Endothelial cell of umbilical vein (primary cell): ENCODE measurements at regions not wholly inside any gene's neighbourhood (a gene's known extent, or its start where the extent isn't known, plus 50 kb on each side); places are given as distances from the start of the nearest gene placed in this dataset.

ENCODE experiments used
- BruUV-seq: library from RNA; stranded (reverse); fragments of 400-500 nt; replicated peaks from 2 replicates; lab custom pipeline; 2021; lab: Mats Ljungman, UMichigan
- CTCF ChIA-PET: fragments of 300-600, 350-600 bp; sonication (Branson Sonifier 250); formaldehyde crosslinking; loops from one replicate; lab custom pipeline; 2021; ENCODE audit warnings: antibody characterized with exemption, inconsistent platforms; lab: Charles Lee
- POLR2A ChIA-PET: fragments of 300-600, 350-600 bp; sonication (Branson Sonifier 250); formaldehyde crosslinking; loops from one replicate; lab custom pipeline; 2021; ENCODE audit warnings: antibody characterized with exemption, inconsistent platforms; lab: Charles Lee
- DNase-seq: peaks from one replicate; pipeline ENCODE4 v3.0.0-alpha.2; 2011; ENCODE audit warnings: low read depth, low spot score
- FAIRE-seq: peaks from 2 replicates; lab custom pipeline; 2011; peaks lifted over from hg19 to GRCh38; lab: Jason Lieb, UNC
- H2AFZ ChIP-seq: 2 replicates; pipeline ENCODE4 v1.6.0; 2012; ENCODE audit warnings: low read depth, low read length, control low read depth, inconsistent platforms
- H3K27ac ChIP-seq: 2 replicates; pipeline ENCODE4 v1.5.1; 2011; ENCODE audit warnings: low read depth, mild to moderate bottlenecking, control low read depth, low read length, moderate library complexity; ENCODE audit not compliant: insufficient read depth
- H3K27me3 ChIP-seq, 2 experiments: 2 replicates each; pipeline versions ENCODE4 v1.6.0 to v1.6.1; 2011; ENCODE audit warnings: low read length in 2 of 2, mixed read lengths in 1 of 2; ENCODE audit not compliant: control insufficient read depth in 2 of 2, insufficient read depth in 2 of 2
- H3K36me3 ChIP-seq, 2 experiments: 2 replicates in 1 of 2; 3 replicates in 1 of 2; pipeline ENCODE4 v1.5.1; 2011; ENCODE audit warnings: low read length in 2 of 2, mild to moderate bottlenecking in 1 of 2, moderate library complexity in 1 of 2; ENCODE audit not compliant: control insufficient read depth in 2 of 2, insufficient read depth in 2 of 2; ENCODE audit errors: extremely low read depth in 1 of 2
- H3K4me1 ChIP-seq: 3 replicates; pipeline ENCODE4 v1.5.1; 2011; ENCODE audit warnings: mild to moderate bottlenecking, low read length; ENCODE audit not compliant: control insufficient read depth, insufficient read depth; ENCODE audit errors: extremely low read depth
- H3K4me2 ChIP-seq: 2 replicates; pipeline ENCODE4 v1.6.1; 2011; ENCODE audit warnings: low read length, control low read depth, mixed read lengths; ENCODE audit not compliant: insufficient read depth
- H3K4me3 ChIP-seq, 3 experiments: fragments of 200-600 bp in 1 of 3; sonication (generic), shearing (Covaris generic) in 1 of 3; replicated peaks in 1 of 3; 2 replicates each; pipeline ENCODE4 v1.5.1; 2011 to 2016; ENCODE audit warnings: control low read depth in 3 of 3, low read length in 3 of 3, mild to moderate bottlenecking in 2 of 3, inconsistent platforms in 1 of 3, low read depth in 1 of 3, moderate library complexity in 1 of 3; ENCODE audit not compliant: insufficient read depth in 1 of 3
- H3K79me2 ChIP-seq: 2 replicates; pipeline ENCODE4 v1.6.0; 2012; ENCODE audit warnings: low read length, inconsistent platforms; ENCODE audit not compliant: control insufficient read depth, insufficient read depth
- H3K9ac ChIP-seq: replicated peaks from 2 replicates; pipeline ENCODE3; 2011; ENCODE audit warnings: low read length, control low read depth; ENCODE audit not compliant: insufficient read depth; ENCODE audit errors: extremely low read depth
- H3K9me1 ChIP-seq: replicated peaks from 3 replicates; pipeline ENCODE4 v1.6.0; 2011; ENCODE audit warnings: mild to moderate bottlenecking, low read length; ENCODE audit not compliant: control insufficient read depth, insufficient read depth; ENCODE audit errors: extremely low read depth
- H3K9me3 ChIP-seq: replicated peaks from 2 replicates; pipeline ENCODE4 v1.5.1; 2012; ENCODE audit warnings: low read length, inconsistent platforms; ENCODE audit not compliant: control insufficient read depth, insufficient read depth
- H4K20me1 ChIP-seq: replicated peaks from 2 replicates; pipeline ENCODE3; 2011; ENCODE audit warnings: mild to moderate bottlenecking, low read length; ENCODE audit not compliant: control insufficient read depth, insufficient read depth; ENCODE audit errors: extremely low read depth
- EZH2 ChIP-seq: IDR thresholded peaks from 2 replicates; pipeline ENCODE4 v1.6.1; 2012; ENCODE audit warnings: borderline replicate concordance, low read depth, mild to moderate bottlenecking, moderate library complexity, low read length, inconsistent platforms; ENCODE audit not compliant: severe bottlenecking
- FOS ChIP-seq: IDR thresholded peaks from 2 replicates; pipeline ENCODE4 v1.6.1; 2011; ENCODE audit warnings: mild to moderate bottlenecking, low read length, moderate library complexity, borderline replicate concordance; ENCODE audit not compliant: insufficient read depth
- GATA2 ChIP-seq: IDR thresholded peaks from 2 replicates; pipeline ENCODE4 v1.7.0; 2011; ENCODE audit warnings: low read depth, mild to moderate bottlenecking, moderate library complexity, mixed read lengths, low read length; ENCODE audit not compliant: insufficient read length, insufficient read depth
- JUN ChIP-seq: IDR thresholded peaks from 2 replicates; pipeline ENCODE4 v1.6.1; 2011; ENCODE audit warnings: borderline replicate concordance, low read depth; ENCODE audit not compliant: insufficient read length, insufficient read depth
- MAX ChIP-seq: IDR thresholded peaks from 2 replicates; pipeline ENCODE4 v1.6.1; 2011; ENCODE audit not compliant: insufficient read depth, insufficient read length
- MYC ChIP-seq: IDR thresholded peaks from one replicate; pipeline ENCODE4 v1.6.1; 2011; ENCODE audit warnings: mild to moderate bottlenecking, low read depth, low read length
- POLR2A ChIP-seq: IDR thresholded peaks from 2 replicates; pipeline ENCODE4 v1.6.1; 2012; ENCODE audit warnings: low read depth, mild to moderate bottlenecking, control low read depth, low read length
- POLR2AphosphoS5 ChIP-seq: IDR thresholded peaks from 2 replicates; pipeline ENCODE4 v1.6.1; 2012; ENCODE audit warnings: low read depth, mild to moderate bottlenecking, control low read depth, low read length, moderate library complexity; ENCODE audit not compliant: insufficient read depth
- dilution Hi-C: fragments of 300-500 bp; cut with MboI; formaldehyde crosslinking; loops from one replicate; pipeline ENCODE4 v1.15.0; 2019; ENCODE audit warnings: low sequenced_read_pairs; ENCODE audit not compliant: extremely low pct_ligation_motif_present
- intact Hi-C: fragments of 100-400 bp; cut with micrococcal nuclease; formaldehyde crosslinking; loops from one replicate; pipeline ENCODE4 v1.10.0; 2022
- TF ChIP-seq, protein P1 (sequence below), 2 donors: IDR thresholded peaks; 1 replicate in 1 of 2; 2 replicates in 1 of 2; pipeline ENCODE4 v1.5.1; 2011; ENCODE audit warnings: low read length in 2 of 2, mild to moderate bottlenecking in 2 of 2, moderate library complexity in 2 of 2, control low read depth in 1 of 2, inconsistent platforms in 1 of 2, low read depth in 1 of 2; ENCODE audit not compliant: insufficient read depth in 1 of 2; ENCODE audit errors: extremely low read depth in 1 of 2

DNA sequence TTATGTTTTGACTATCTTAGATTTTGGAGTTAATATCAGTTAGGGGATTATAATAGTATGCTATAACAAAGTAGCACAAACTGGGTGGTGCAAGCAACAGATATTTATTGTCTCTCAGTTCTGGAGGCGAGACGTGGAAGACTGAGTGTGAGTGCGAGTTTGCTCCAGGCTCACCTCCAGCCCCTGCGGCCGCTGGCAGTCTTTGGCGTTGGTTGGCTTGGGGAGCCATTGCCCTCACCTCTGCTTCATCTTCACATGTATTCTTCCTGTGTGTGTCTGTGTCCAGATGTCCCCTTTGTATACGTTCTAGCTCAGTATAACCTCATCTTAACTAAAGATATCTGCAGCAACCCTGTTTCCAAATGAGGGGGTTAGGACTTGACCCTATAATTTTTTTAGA is 343.9 kb upstream of the COBL start:
- peaks cover 5% of the 10 kb centered on the region for H3K9me3 ChIP-seq
- H3K9ac ChIP-seq: no peak overlapping the region
- H2AFZ ChIP-seq: no peak overlapping the region
- no peaks in the 10 kb centered on the region for H3K9me1 ChIP-seq
- no peaks in the 10 kb centered on the region for H3K36me3 ChIP-seq
- H4K20me1 ChIP-seq: no peaks in the 10 kb centered on the region
- no peak overlapping the region for H3K4me2 ChIP-seq
- H3K27ac ChIP-seq: no peak overlapping the region
- dilution Hi-C loops (no loop called here), intact Hi-C loops (no loop called here)
- no TSS peak for BruUV-seq
- H3K4me3 ChIP-seq: no peak overlapping the region
- DNase-seq (no peak), FAIRE-seq (no peak)
- no peak for TF ChIP-seq EZH2
- no peak for TF ChIP-seq FOS
- TF ChIP-seq MAX: no peak
- TF ChIP-seq, protein P1, sequence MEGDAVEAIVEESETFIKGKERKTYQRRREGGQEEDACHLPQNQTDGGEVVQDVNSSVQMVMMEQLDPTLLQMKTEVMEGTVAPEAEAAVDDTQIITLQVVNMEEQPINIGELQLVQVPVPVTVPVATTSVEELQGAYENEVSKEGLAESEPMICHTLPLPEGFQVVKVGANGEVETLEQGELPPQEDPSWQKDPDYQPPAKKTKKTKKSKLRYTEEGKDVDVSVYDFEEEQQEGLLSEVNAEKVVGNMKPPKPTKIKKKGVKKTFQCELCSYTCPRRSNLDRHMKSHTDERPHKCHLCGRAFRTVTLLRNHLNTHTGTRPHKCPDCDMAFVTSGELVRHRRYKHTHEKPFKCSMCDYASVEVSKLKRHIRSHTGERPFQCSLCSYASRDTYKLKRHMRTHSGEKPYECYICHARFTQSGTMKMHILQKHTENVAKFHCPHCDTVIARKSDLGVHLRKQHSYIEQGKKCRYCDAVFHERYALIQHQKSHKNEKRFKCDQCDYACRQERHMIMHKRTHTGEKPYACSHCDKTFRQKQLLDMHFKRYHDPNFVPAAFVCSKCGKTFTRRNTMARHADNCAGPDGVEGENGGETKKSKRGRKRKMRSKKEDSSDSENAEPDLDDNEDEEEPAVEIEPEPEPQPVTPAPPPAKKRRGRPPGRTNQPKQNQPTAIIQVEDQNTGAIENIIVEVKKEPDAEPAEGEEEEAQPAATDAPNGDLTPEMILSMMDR (IDR thresholded peaks at IDR 0.05; ENCODE audit: extremely low read depth in 1 of 2, insufficient read depth in 1 of 2, low read depth in 1 of 2, low read length in 2 of 2): no peak
- TF ChIP-seq JUN: no peak
- TF ChIP-seq POLR2A: no peak
- no peak for TF ChIP-seq GATA2
- no peak for TF ChIP-seq POLR2AphosphoS5
- TF ChIP-seq MYC: no peak
- H3K27me3 ChIP-seq: no peaks in the 10 kb centered on the region
- ChIA-PET CTCF (no interaction called here), POLR2A (no interaction called here)
- no peaks in the 10 kb centered on the region for H3K79me2 ChIP-seq
- H3K4me1 ChIP-seq: no peaks in the 10 kb centered on the region
